Effector memory CD4-positive, alpha-beta T cell (primary cell): ENCODE measurements at regions not wholly inside any gene's neighbourhood (a gene's known extent, or its start where the extent isn't known, plus 50 kb on each side); places are given as distances from the start of the nearest gene placed in this dataset.
"Not testable (repeated sequence)": the region's sequence is repeated elsewhere in the genome, so short reads cannot be mapped to it uniquely, and the experiment has no call there.

Experiments
- DNase-seq, 3 donors: peaks; one replicate each; pipeline ENCODE4 v3.0.0-alpha.2; 2020
- H3K27ac ChIP-seq: 2 replicates; pipeline ENCODE4 v1.7.0; 2013; ENCODE audit warnings: mild to moderate bottlenecking, low read length, moderate library complexity; ENCODE audit not compliant: insufficient read depth, poor library complexity, severe bottlenecking
- H3K27me3 ChIP-seq: replicated peaks from 2 replicates; pipeline ENCODE4 v1.7.0; 2013; ENCODE audit warnings: mild to moderate bottlenecking, low read length; ENCODE audit not compliant: insufficient read depth, control insufficient read depth, poor library complexity, severe bottlenecking
- H3K36me3 ChIP-seq: 2 replicates; pipeline ENCODE4 v1.7.0; 2013; ENCODE audit warnings: mild to moderate bottlenecking, low read length, moderate library complexity; ENCODE audit not compliant: control insufficient read depth, insufficient read depth
- H3K4me1 ChIP-seq: 2 replicates; pipeline ENCODE4 v1.7.0; 2013; ENCODE audit warnings: low read length, mild to moderate bottlenecking; ENCODE audit not compliant: control insufficient read depth, insufficient read depth, poor library complexity, severe bottlenecking
- H3K4me3 ChIP-seq: 2 replicates; pipeline ENCODE4 v1.7.0; 2013; ENCODE audit warnings: low read length, low read depth, mild to moderate bottlenecking; ENCODE audit not compliant: insufficient read depth, poor library complexity, severe bottlenecking
- H3K9me3 ChIP-seq: 2 replicates; pipeline ENCODE4 v1.7.0; 2013; ENCODE audit warnings: mild to moderate bottlenecking, low read length, moderate library complexity; ENCODE audit not compliant: control insufficient read depth

- Histone ChIP-seq H3K27me3 (no peaks in the 10 kb centered on the region), H3K27ac (no peak overlapping the region), H3K4me3 (no peak overlapping the region), H3K4me1 (peaks cover 16% of the 10 kb centered on the region), H3K36me3 (no peaks in the 10 kb centered on the region), H3K9me3 (no peaks in the 10 kb centered on the region)
- DNase-seq, result no peak
Measured at GRCh38 chr1:112836642-112837041, 119.4 kb downstream of the SLC16A1 start.

- no peak for DNase-seq
- Histone ChIP-seq H3K27ac (no peak overlapping the region), H3K36me3 (no peaks in the 10 kb centered on the region), H3K4me1 (no peaks in the 10 kb centered on the region), H3K9me3 (no peaks in the 10 kb centered on the region), H3K27me3 (no peaks in the 10 kb centered on the region), H3K4me3 (no peak overlapping the region)
Measured at GRCh38 chr1:112833806-112834205, 118.7 kb upstream of the PPM1J start.

- not testable (repeated sequence) for DNase-seq, H3K4me1 ChIP-seq, H3K27me3 ChIP-seq, H3K9me3 ChIP-seq, H3K27ac ChIP-seq, H3K36me3 ChIP-seq, H3K4me3 ChIP-seq
Measured at GRCh38 chr1:112832259-112832658, 117.1 kb upstream of the PPM1J start.

- H3K27me3 ChIP-seq, DNase-seq, H3K27ac ChIP-seq, H3K4me1 ChIP-seq, H3K9me3 ChIP-seq, H3K4me3 ChIP-seq, H3K36me3 ChIP-seq: not testable (repeated sequence)
Measured at GRCh38 chr1:112829691-112830090, 114.6 kb upstream of the PPM1J start.

GRCh38 chr1:112828716-112829115 is 113.6 kb upstream of the PPM1J start:
- H3K9me3 ChIP-seq, result no peaks in the 10 kb centered on the region
- H3K36me3 ChIP-seq, result no peaks in the 10 kb centered on the region
- H3K27me3 ChIP-seq, result no peaks in the 10 kb centered on the region
- H3K4me1 ChIP-seq, result no peaks in the 10 kb centered on the region
- no peak overlapping the region for H3K4me3 ChIP-seq
- no peak overlapping the region for H3K27ac ChIP-seq
- DNase-seq, result no peak

GRCh38 chr1:112827391-112827790 is 112.3 kb upstream of the PPM1J start:
- H3K9me3 ChIP-seq, H3K4me1 ChIP-seq, H3K27me3 ChIP-seq, H3K4me3 ChIP-seq, H3K27ac ChIP-seq, DNase-seq, H3K36me3 ChIP-seq: not testable (repeated sequence)

GRCh38 chr1:112826217-112826944 is 111.2 kb upstream of the PPM1J start:
- Histone ChIP-seq H3K36me3 (no peaks in the 10 kb centered on the region), H3K9me3 (no peaks in the 10 kb centered on the region), H3K27ac (no peak overlapping the region), H3K4me1 (no peaks in the 10 kb centered on the region), H3K27me3 (no peaks in the 10 kb centered on the region), H3K4me3 (no peak overlapping the region)
- DNase-seq, result no peak

GRCh38 chr1:112825563-112826216 is 110.6 kb upstream of the PPM1J start:
- not testable (repeated sequence) for H3K4me1 ChIP-seq, H3K27me3 ChIP-seq, DNase-seq, H3K4me3 ChIP-seq, H3K36me3 ChIP-seq, H3K27ac ChIP-seq, H3K9me3 ChIP-seq

- H3K27ac ChIP-seq, result not testable (repeated sequence)
Measured at GRCh38 chr1:112825075-112825474, 109.9 kb upstream of the PPM1J start.

GRCh38 chr1:112821307-112822063 is 106.4 kb upstream of the PPM1J start:
- H3K4me1 ChIP-seq, DNase-seq, H3K27me3 ChIP-seq, H3K36me3 ChIP-seq, H3K27ac ChIP-seq, H3K4me3 ChIP-seq, H3K9me3 ChIP-seq: not testable (repeated sequence)

More at GRCh38 chr1:112825075-112825474, 109.9 kb upstream of the PPM1J start:
- not testable (repeated sequence) for H3K9me3 ChIP-seq, DNase-seq, H3K27me3 ChIP-seq, H3K4me1 ChIP-seq, H3K4me3 ChIP-seq, H3K36me3 ChIP-seq
